GM12878 (cell line): ENCODE measurements at regions not wholly inside any gene's neighbourhood (a gene's known extent, or its start where the extent isn't known, plus 50 kb on each side); places are given as distances from the start of the nearest gene placed in this dataset.

Experiments used
- CTCF ChIP-seq, 3 experiments: IDR thresholded peaks in 2 of 3; conservative IDR thresholded peaks in 1 of 3; 2 replicates each; pipeline ENCODE4 v1.5.1; 2011; ENCODE audit warnings: low read depth in 3 of 3, low read length in 3 of 3, mild to moderate bottlenecking in 3 of 3, control low read depth in 2 of 3, moderate library complexity in 2 of 3, inconsistent platforms in 1 of 3, mixed read lengths in 1 of 3; ENCODE audit not compliant: control insufficient read depth in 2 of 3, insufficient read depth in 1 of 3; ENCODE audit errors: extremely low read depth in 1 of 3
- LARP7 ChIP-seq: fragments of 450-650 bp; IDR thresholded peaks from 2 replicates; pipeline ENCODE4 v1.6.1; 2017; ENCODE audit warnings: mild to moderate bottlenecking
- POLR2A ChIP-seq: IDR thresholded peaks from 2 replicates; pipeline ENCODE4 v1.6.1; 2011; ENCODE audit warnings: low read depth, mild to moderate bottlenecking, low read length
- POLR2AphosphoS5 ChIP-seq: IDR thresholded peaks from 2 replicates; pipeline ENCODE4 v1.6.1; 2011; ENCODE audit warnings: mild to moderate bottlenecking, low read length, inconsistent platforms
- RAD51 ChIP-seq: fragments of 450-650 bp; IDR thresholded peaks from 2 replicates; pipeline ENCODE4 v1.6.1; 2016; ENCODE audit warnings: moderate library complexity, mild to moderate bottlenecking, inconsistent platforms
- REST ChIP-seq: IDR thresholded peaks from 2 replicates; pipeline ENCODE4 v1.6.1; 2012; ENCODE audit warnings: mild to moderate bottlenecking, low read depth, low read length
- ZBED1 ChIP-seq: IDR thresholded peaks from 2 replicates; pipeline ENCODE4 v1.6.1; 2016; ENCODE audit warnings: borderline replicate concordance

- TF ChIP-seq CTCF (IDR thresholded peaks at IDR 0.05 in 2 of 3, conservative IDR thresholded peaks at IDR 0.05 in 1 of 3; ENCODE audit: control insufficient read depth in 2 of 3, extremely low read depth in 1 of 3, insufficient read depth in 1 of 3, low read depth in 3 of 3, low read length in 3 of 3) (no peak), LARP7 (no peak), RAD51 (no peak), REST (no peak), POLR2A (no peak), POLR2AphosphoS5 (no peak), ZBED1 (no peak)
Observed at GRCh38 chr16:55392701-55393100, 68.7 kb downstream of the IRX6 start.
